ENCODE measurements at regions not wholly inside any gene's neighbourhood (a gene's known extent, or its start where the extent isn't known, plus 50 kb on each side); places are given as distances from the start of the nearest gene placed in this dataset.

DNA sequence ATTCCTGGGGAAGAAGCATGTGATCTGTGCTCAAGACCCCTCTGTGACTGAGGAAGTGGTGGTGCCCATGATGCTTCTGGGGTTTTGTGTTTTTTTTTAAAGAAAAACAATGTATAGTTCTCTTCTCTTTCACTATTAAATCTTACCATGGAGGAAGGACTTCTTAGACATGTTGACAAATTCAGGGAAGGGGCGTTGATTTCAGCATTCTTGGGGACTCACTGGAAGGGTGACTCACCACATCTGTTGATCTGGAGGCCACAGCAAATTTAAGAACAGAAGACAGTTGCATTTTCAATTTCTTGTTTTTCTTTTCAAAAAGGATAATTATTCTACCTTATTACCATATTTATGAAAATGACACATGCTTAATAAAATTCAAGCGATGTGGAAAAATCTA, 152.9 kb upstream of the RTL1 start:
- no peaks in the 10 kb centered on the region for H3K4me1 Mint-ChIP-seq
- no peak overlapping the region for H3K27ac Mint-ChIP-seq
- H3K9me3 Mint-ChIP-seq: peaks cover 27% of the 10 kb centered on the region
- no peaks in the 10 kb centered on the region for H3K36me3 Mint-ChIP-seq (ENCODE audit: low read depth)
- no peak overlapping the region for H3K4me3 Mint-ChIP-seq
- H3K27me3 Mint-ChIP-seq (ENCODE audit: low read depth): peaks cover under 1% of the 10 kb centered on the region
- TF ChIP-seq, protein P1, sequence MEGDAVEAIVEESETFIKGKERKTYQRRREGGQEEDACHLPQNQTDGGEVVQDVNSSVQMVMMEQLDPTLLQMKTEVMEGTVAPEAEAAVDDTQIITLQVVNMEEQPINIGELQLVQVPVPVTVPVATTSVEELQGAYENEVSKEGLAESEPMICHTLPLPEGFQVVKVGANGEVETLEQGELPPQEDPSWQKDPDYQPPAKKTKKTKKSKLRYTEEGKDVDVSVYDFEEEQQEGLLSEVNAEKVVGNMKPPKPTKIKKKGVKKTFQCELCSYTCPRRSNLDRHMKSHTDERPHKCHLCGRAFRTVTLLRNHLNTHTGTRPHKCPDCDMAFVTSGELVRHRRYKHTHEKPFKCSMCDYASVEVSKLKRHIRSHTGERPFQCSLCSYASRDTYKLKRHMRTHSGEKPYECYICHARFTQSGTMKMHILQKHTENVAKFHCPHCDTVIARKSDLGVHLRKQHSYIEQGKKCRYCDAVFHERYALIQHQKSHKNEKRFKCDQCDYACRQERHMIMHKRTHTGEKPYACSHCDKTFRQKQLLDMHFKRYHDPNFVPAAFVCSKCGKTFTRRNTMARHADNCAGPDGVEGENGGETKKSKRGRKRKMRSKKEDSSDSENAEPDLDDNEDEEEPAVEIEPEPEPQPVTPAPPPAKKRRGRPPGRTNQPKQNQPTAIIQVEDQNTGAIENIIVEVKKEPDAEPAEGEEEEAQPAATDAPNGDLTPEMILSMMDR (IDR thresholded peaks at IDR 0.05; ENCODE audit: unreplicated experiment in 3 of 3): no peak

DNA sequence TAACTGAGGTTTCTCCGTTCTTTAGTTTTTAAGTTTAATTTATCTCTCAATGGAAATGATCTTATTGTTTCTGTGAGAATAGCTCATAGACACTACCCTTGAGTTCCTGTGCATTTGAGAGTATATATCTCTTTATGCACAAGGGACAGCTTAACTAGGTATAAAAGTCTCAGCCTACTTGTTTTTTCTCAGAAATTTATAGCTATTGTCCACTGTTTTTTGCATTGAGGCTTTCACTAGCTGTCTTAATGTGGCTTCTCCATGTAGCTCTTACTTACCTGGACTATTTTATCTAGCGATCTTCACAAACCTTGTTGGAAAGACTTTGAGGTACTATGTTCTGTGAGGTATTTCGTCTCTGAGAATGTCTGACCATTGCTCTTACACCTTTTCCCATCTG, 153.9 kb upstream of the RTL1 start:
- no peak overlapping the region for H3K4me3 Mint-ChIP-seq
- peaks cover 27% of the 10 kb centered on the region for H3K9me3 Mint-ChIP-seq
- H3K27ac Mint-ChIP-seq: no peak overlapping the region
- H3K27me3 Mint-ChIP-seq (ENCODE audit: low read depth): peaks cover 3% of the 10 kb centered on the region
- no peaks in the 10 kb centered on the region for H3K36me3 Mint-ChIP-seq (ENCODE audit: low read depth)
- TF ChIP-seq, protein P1 (IDR thresholded peaks at IDR 0.05; ENCODE audit: unreplicated experiment in 3 of 3): no peak
- no peaks in the 10 kb centered on the region for H3K4me1 Mint-ChIP-seq

DNA sequence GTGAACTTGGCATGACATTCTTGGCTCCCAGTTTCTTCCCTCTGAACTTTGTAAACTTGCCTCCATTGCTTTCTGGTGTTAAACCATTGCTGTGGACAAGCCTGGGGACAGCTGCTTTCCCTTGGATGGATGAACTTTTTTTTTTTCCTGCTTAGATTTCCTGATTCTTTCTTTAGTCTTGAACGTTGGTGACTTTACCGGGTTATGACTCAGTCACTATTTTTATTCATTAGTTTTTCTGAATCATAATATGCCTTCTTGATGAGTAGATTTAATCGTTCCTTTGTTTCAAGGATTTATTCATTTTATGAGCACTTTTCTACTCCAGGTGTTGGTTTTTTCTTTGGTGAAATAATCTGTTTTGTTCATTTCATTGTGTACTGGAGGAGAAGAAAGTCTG, 155.0 kb upstream of the RTL1 start:
- H3K4me1 Mint-ChIP-seq: no peaks in the 10 kb centered on the region

DNA sequence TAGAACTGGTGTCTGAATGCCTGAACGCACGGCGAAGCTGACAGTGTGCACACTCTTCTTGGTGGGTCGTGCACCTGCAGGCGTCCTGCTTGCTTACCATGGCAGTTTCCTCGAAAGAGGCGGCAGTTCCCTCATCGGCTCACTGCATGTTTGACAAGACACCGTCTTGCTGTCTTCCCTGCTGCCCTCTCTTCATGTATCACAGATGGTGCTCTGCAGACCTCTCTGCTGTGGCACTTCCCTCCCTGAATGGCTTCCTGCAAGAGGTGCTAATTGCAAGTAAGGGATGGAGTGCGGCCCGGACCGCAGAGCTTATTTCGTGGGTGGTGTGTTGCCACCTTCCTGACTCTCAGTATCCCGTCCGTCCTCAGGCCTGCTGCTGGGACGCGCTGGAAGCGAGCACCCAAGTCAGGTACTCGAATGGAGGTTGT, 156.7 kb upstream of the RTL1 start:
- no peak overlapping the region for H3K27ac Mint-ChIP-seq
- H3K4me3 Mint-ChIP-seq: no peak overlapping the region
- H3K27me3 Mint-ChIP-seq (ENCODE audit: low read depth): peaks cover 10% of the 10 kb centered on the region
- TF ChIP-seq, protein P1 (IDR thresholded peaks at IDR 0.05; ENCODE audit: unreplicated experiment in 3 of 3): no peak
- H3K36me3 Mint-ChIP-seq (ENCODE audit: low read depth): no peaks in the 10 kb centered on the region
- no peaks in the 10 kb centered on the region for H3K4me1 Mint-ChIP-seq
- peaks cover 24% of the 10 kb centered on the region for H3K9me3 Mint-ChIP-seq

More for the DNA sequence above, 155.0 kb upstream of the RTL1 start:
- Mint-ChIP-seq H3K9me3 (peaks cover 24% of the 10 kb centered on the region), H3K27me3 (ENCODE audit: low read depth) (peaks cover 7% of the 10 kb centered on the region), H3K36me3 (ENCODE audit: low read depth) (no peaks in the 10 kb centered on the region), H3K27ac (no peak overlapping the region), H3K4me3 (no peak overlapping the region)
- TF ChIP-seq, protein P1 (IDR thresholded peaks at IDR 0.05; ENCODE audit: unreplicated experiment in 3 of 3): no peak

DNA sequence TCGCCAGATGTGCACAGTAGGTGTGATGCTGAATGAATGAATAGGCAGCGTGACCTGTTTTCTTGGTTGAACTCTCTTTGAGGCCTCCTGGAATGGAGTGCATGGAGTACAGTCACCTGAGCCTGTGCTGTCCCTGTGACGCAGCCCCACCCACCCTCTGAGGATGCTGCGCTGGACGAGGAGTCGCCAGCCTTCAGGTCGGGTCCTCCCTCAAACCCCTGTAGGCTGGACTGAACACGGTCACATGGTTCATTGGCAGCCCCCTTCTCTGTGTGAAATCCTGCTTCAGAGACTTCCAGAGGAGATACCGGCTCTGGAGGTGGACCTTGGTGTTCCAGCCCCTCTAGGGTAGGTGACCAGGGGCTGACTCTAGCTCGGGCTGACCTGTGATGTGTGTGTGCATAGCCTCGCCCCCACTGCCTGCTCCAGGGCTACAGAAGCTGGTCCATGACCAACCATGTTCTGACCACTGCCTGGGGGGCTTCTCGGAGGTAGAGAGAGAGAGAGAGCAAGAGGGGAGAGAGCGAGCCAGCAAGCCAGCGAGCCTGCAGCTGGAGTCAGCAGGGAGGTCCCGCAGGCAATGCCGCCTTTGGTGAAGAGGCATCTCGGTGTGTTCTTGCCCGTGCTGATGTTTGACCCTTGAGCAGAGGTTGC, 158.0 kb upstream of the RTL1 start:
- peaks cover 22% of the 10 kb centered on the region for H3K9me3 Mint-ChIP-seq
- H3K27me3 Mint-ChIP-seq (ENCODE audit: low read depth): peaks cover 10% of the 10 kb centered on the region
- TF ChIP-seq, protein P1 (IDR thresholded peaks at IDR 0.05; ENCODE audit: unreplicated experiment in 3 of 3): no peak
- no peaks in the 10 kb centered on the region for H3K36me3 Mint-ChIP-seq (ENCODE audit: low read depth)
- no peaks in the 10 kb centered on the region for H3K4me1 Mint-ChIP-seq
- no peak overlapping the region for H3K27ac Mint-ChIP-seq
- no peak overlapping the region for H3K4me3 Mint-ChIP-seq

DNA sequence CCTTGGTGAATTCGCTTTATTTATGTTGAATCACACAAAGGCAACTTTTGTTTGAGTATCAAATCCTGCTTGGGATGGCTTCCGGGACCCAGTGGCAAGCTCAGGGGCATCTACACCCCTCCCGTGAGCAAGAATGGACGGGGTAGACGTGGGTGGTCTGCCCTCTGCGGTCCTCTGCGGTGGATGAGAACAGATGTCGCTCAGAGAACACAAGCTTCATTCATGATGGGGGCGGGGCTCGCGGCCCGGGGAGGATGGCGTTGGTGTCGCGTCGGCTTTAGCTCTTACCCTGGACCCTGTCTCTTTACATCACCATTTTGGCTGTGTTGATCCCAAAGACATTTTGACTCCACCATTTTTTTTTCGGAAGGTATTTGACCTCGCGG, 158.5 kb upstream of the RTL1 start:
- TF ChIP-seq, protein P1 (IDR thresholded peaks at IDR 0.05; ENCODE audit: unreplicated experiment in 3 of 3): no peak
- no peaks in the 10 kb centered on the region for H3K36me3 Mint-ChIP-seq (ENCODE audit: low read depth)
- peaks cover 21% of the 10 kb centered on the region for H3K9me3 Mint-ChIP-seq
- no peaks in the 10 kb centered on the region for H3K4me1 Mint-ChIP-seq
- peaks cover 10% of the 10 kb centered on the region for H3K27me3 Mint-ChIP-seq (ENCODE audit: low read depth)
- no peak overlapping the region for H3K27ac Mint-ChIP-seq
- no peak overlapping the region for H3K4me3 Mint-ChIP-seq

Data from nephron (organoid).